ENCODE measurements at regions not wholly inside any gene's neighbourhood (a gene's known extent, or its start where the extent isn't known, plus 50 kb on each side); places are given as distances from the start of the nearest gene placed in this dataset.

DNA sequence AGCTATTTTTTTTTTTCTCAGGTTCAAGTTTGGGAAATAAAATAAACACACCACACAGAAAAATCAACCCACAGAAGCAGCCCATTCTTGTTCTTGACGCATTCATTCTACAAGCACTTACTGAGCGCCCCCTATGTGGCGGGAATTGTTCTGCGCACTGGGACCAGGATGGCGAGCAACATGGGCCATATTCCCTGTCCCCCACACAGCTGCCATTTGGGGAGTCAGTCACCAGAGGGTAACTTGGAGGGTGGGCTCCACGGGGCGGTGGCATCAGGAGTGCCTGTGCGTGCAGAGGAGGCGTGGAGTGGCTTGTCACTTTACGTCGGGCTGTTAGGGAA lies 185.0 kb upstream of the PDE10A start:
- Histone ChIP-seq H3K36me3 (ENCODE audit: control insufficient read depth in 4 of 4, insufficient read depth in 4 of 4, low read length in 4 of 4) (no peaks in the 10 kb centered on the region), H3K4me1 (ENCODE audit: control insufficient read depth in 5 of 5, insufficient read depth in 5 of 5, low read length in 5 of 5) (peaks cover 0 to 65% (median 15%) of the 10 kb centered on the region in 5 donors), H3K9me3 (ENCODE audit: control insufficient read depth in 4 of 4, insufficient read depth in 3 of 4, low read length in 3 of 4) (no peaks in the 10 kb centered on the region), H3K27me3 (ENCODE audit: control insufficient read depth in 3 of 3, insufficient read depth in 3 of 3, low read length in 2 of 3) (peaks cover 0 to 20% (median 15%) of the 10 kb centered on the region in 3 donors), H3K27ac (ENCODE audit: low read depth in 1 of 2, low read length in 1 of 2) (no peak overlapping the region), H3K9ac (ENCODE audit: insufficient read depth in 1 of 2, low read length in 2 of 2) (no peak overlapping the region), H3K4me3 (no peak overlapping the region)
- WGBS, 2 donors = 85 to 87% methylated on average over 10 to 11 of the region's 11 CpGs
- ATAC-seq (ENCODE audit: insufficient read depth, low FRiP score) (no peak), DNase-seq (peak; percentile 44 to 77 (median 76))
- TF ChIP-seq, protein P1, sequence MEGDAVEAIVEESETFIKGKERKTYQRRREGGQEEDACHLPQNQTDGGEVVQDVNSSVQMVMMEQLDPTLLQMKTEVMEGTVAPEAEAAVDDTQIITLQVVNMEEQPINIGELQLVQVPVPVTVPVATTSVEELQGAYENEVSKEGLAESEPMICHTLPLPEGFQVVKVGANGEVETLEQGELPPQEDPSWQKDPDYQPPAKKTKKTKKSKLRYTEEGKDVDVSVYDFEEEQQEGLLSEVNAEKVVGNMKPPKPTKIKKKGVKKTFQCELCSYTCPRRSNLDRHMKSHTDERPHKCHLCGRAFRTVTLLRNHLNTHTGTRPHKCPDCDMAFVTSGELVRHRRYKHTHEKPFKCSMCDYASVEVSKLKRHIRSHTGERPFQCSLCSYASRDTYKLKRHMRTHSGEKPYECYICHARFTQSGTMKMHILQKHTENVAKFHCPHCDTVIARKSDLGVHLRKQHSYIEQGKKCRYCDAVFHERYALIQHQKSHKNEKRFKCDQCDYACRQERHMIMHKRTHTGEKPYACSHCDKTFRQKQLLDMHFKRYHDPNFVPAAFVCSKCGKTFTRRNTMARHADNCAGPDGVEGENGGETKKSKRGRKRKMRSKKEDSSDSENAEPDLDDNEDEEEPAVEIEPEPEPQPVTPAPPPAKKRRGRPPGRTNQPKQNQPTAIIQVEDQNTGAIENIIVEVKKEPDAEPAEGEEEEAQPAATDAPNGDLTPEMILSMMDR (IDR thresholded peaks at IDR 0.05; ENCODE audit: control extremely low read depth, extremely low read depth) = no peak

DNA sequence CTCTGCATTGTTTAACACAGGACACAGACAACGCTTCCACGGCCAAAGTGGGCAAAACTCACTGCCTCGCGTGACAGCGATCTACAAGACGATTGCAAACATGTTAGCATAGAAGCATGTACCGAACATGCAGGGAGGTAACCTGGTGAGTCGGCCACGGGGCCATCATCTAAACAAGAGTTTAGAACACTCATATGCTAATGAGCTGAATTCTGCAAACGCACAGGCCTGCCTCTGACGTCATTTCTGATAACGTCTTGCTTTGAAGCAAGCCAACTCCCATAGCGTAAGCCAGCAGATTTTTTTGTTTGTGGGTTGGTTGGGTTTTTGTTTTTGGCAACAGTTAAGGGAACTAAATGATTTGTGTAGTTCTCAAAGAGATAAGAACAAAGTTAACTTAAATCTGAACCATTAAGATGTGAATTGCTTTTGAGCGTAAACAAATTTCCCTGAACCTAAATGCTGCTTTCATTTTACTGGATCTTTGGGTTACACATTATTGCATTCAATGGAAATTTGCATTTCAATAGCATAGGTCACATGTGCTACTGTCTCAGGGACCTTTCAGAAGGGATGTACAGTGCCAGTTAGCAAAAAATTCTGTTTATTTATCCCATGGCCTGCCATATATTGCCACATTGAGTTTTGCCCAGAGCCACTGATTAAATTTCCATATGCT lies 184.5 kb upstream of the PDE10A start:
- H3K36me3 ChIP-seq (ENCODE audit: control insufficient read depth in 4 of 4, insufficient read depth in 4 of 4, low read length in 4 of 4) = no peaks in the 10 kb centered on the region
- DNase-seq (peak; percentile 69 to 91 (median 89)), ATAC-seq (ENCODE audit: insufficient read depth, low FRiP score) (no peak)
- no peaks in the 10 kb centered on the region for H3K9me3 ChIP-seq (ENCODE audit: control insufficient read depth in 4 of 4, insufficient read depth in 3 of 4, low read length in 3 of 4)
- no peak overlapping the region for H3K27ac ChIP-seq (ENCODE audit: low read depth in 1 of 2, low read length in 1 of 2)
- peaks cover 0 to 15% (median 13%) of the 10 kb centered on the region in 3 donors for H3K27me3 ChIP-seq (ENCODE audit: control insufficient read depth in 3 of 3, insufficient read depth in 3 of 3, low read length in 2 of 3)
- TF ChIP-seq, protein P1 (IDR thresholded peaks at IDR 0.05; ENCODE audit: control extremely low read depth, extremely low read depth) = no peak
- H3K4me1 ChIP-seq (ENCODE audit: control insufficient read depth in 5 of 5, insufficient read depth in 5 of 5, low read length in 5 of 5) = peaks cover 0 to 65% (median 15%) of the 10 kb centered on the region in 5 donors
- peak overlapping the region in 1 of 2 donors; percentile 14 for H3K9ac ChIP-seq (ENCODE audit: insufficient read depth in 1 of 2, low read length in 2 of 2)
- WGBS, 2 donors = 64 to 65% methylated on average over 14 of the region's 14 CpGs
- no peak overlapping the region for H3K4me3 ChIP-seq

DNA sequence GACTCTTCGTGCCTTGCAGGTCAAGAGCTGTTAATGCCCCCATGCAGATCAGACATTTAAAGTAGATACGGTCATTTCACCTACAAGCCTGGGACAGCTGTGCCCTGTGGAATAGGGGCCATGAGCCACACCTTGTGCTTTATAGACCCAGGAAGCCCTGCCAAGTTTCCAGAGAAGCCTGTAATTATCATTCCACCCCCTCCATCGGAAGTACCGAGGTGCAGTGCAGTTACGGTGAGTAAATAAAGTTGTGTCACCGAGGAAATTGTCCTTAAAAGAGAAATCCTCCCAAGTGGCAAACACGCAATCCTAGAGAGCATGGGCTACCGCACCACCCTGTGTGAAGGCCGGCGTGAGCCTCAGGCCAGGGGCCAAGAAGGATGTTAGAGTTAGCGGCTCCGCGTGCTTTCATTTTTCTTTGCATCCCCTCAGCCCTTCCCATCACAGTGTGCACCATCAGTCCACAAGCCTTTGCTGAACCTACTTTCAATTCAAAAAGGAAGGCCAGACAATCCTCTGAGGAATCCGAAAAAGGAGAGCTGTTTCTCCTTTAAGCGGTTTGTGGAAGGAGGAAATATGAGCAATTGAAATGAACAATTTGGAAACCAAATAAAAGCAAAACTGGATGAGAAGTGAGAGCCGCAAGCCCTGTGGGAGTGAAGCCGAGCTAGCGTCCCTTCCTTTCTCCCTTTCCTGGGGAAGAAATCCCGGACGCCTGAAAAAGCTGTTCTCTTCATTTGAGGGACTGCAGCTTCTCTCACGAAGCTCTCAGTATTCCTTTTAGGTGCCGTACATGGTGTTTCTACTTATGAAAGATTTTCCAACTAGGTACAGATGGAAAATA lies 183.3 kb upstream of the PDE10A start:
- Histone ChIP-seq H3K4me1 (ENCODE audit: control insufficient read depth in 5 of 5, insufficient read depth in 5 of 5, low read length in 5 of 5) (peaks cover 0 to 65% (median 15%) of the 10 kb centered on the region in 5 donors), H3K36me3 (ENCODE audit: control insufficient read depth in 4 of 4, insufficient read depth in 4 of 4, low read length in 4 of 4) (no peaks in the 10 kb centered on the region), H3K27me3 (ENCODE audit: control insufficient read depth in 3 of 3, insufficient read depth in 3 of 3, low read length in 2 of 3) (peaks cover 0 to 8% (median 7%) of the 10 kb centered on the region in 3 donors), H3K9ac (ENCODE audit: insufficient read depth in 1 of 2, low read length in 2 of 2) (no peak overlapping the region), H3K9me3 (ENCODE audit: control insufficient read depth in 4 of 4, insufficient read depth in 3 of 4, low read length in 3 of 4) (no peaks in the 10 kb centered on the region), H3K4me3 (no peak overlapping the region), H3K27ac (ENCODE audit: low read depth in 1 of 2, low read length in 1 of 2) (no peak overlapping the region)
- DNase-seq = peak in 2 of 3 donors; percentile 35 to 50
- no peak for ATAC-seq (ENCODE audit: insufficient read depth, low FRiP score)
- TF ChIP-seq, protein P1 (IDR thresholded peaks at IDR 0.05; ENCODE audit: control extremely low read depth, extremely low read depth) = no peak
- WGBS, 2 donors = 52 to 56% methylated on average over 22 of the region's 22 CpGs
